ENCODE measurements at regions not wholly inside any gene's neighbourhood (a gene's known extent, or its start where the extent isn't known, plus 50 kb on each side); places are given as distances from the start of the nearest gene placed in this dataset.

DNA sequence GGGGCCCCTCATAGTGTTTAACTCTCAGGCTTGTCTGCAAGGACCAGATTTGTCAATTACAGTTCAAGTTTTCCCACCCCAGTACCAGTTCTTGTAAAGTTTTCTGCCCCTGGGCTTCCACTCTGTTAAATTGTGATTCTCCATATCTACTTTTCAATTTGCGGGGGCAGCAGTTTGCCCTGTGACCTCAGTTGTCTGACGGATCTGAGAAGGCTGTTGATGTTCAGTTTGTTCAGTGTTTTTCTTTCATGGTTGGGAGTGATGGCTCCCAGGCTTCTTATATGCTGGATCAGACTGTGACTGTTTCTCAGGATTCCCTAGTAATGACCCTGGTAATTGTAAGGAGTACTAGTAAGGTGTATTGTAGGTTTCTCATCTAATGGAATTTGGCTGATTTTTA, 101.0 kb upstream of the GGTLC1 start:
- Histone ChIP-seq H3K4me2 (ENCODE audit: low read length) (no peak overlapping the region), H3K27me3 (ENCODE audit: low read length) (no peaks in the 10 kb centered on the region), H2AFZ (ENCODE audit: low read length) (no peak overlapping the region), H3K27ac (ENCODE audit: low read length) (no peak overlapping the region), H3K9ac (ENCODE audit: low read length) (no peak overlapping the region), H3K79me2 (ENCODE audit: low read length) (no peaks in the 10 kb centered on the region), H3K9me3 (ENCODE audit: low read length) (no peaks in the 10 kb centered on the region), H3F3A (ENCODE audit: low read length, unreplicated experiment) (no peaks in the 10 kb centered on the region), H3K9me2 (replicated peaks; ENCODE audit: low read length) (no peaks in the 10 kb centered on the region), H3K36me3 (ENCODE audit: low read depth, low read length) (no peaks in the 10 kb centered on the region), H4K20me1 (ENCODE audit: low read length) (no peaks in the 10 kb centered on the region), H3K4me1 (ENCODE audit: insufficient read depth, low read length) (no peaks in the 10 kb centered on the region; the same call in 1 of the 2 replicates), H3K4me3 (ENCODE audit: low read length) (no peak overlapping the region)
- DNase-seq (no peak), ATAC-seq (no peak)
- CTCF ChIA-PET, result no interaction called here
- no peak for TF ChIP-seq EZH2phosphoT487 (IDR thresholded peaks at IDR 0.05; ENCODE audit: borderline replicate concordance, low read length)
- TF ChIP-seq CTCF (conservative IDR thresholded peaks at IDR 0.05; ENCODE audit: low read depth, low read length), result no peak
- no peak for TF ChIP-seq EZH2 (IDR thresholded peaks at IDR 0.05; ENCODE audit: low read length, unreplicated experiment)
- POLR2A ChIA-PET (ENCODE audit: unreplicated experiment), result no interaction called here
- BruUV-seq (replicated peaks), result no TSS peak
- intact Hi-C loops (cut with micrococcal nuclease), result no loop called here

DNA sequence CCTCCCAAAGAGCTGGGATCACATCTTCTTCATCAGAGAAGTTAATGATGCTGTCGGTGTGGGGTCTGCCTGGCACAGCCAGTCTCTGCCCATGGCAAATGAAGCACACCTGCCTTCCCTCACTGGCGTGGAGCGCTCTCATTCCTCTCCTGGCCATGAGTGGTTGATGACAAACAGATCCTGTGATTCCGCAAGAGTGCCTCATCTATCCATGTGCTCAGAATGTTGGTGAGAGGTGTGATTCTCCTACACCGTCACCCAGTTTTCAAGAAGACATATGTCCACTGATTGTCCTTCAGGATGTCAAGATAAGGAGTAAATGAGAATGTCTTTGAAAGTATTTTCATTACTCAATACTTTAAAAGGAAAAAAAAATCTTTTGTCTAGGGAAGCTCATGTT, 97.5 kb upstream of the GGTLC1 start:
- no peak overlapping the region for H3K4me3 ChIP-seq (ENCODE audit: low read length)
- POLR2A ChIA-PET (ENCODE audit: unreplicated experiment), result no interaction called here
- H3F3A ChIP-seq (ENCODE audit: low read length, unreplicated experiment), result no peaks in the 10 kb centered on the region
- H3K4me2 ChIP-seq (ENCODE audit: low read length), result no peak overlapping the region
- no peaks in the 10 kb centered on the region for H3K27me3 ChIP-seq (ENCODE audit: low read length)
- H3K9me2 ChIP-seq (replicated peaks; ENCODE audit: low read length), result no peaks in the 10 kb centered on the region
- no peaks in the 10 kb centered on the region for H3K79me2 ChIP-seq (ENCODE audit: low read length)
- H3K9ac ChIP-seq (ENCODE audit: low read length), result no peak overlapping the region
- no peak overlapping the region for H3K27ac ChIP-seq (ENCODE audit: low read length)
- no peaks in the 10 kb centered on the region for H3K9me3 ChIP-seq (ENCODE audit: low read length)
- TF ChIP-seq EZH2 (IDR thresholded peaks at IDR 0.05; ENCODE audit: low read length, unreplicated experiment) (no peak), EZH2phosphoT487 (IDR thresholded peaks at IDR 0.05; ENCODE audit: borderline replicate concordance, low read length) (no peak), CTCF (conservative IDR thresholded peaks at IDR 0.05; ENCODE audit: low read depth, low read length) (no peak)
- intact Hi-C loops (cut with micrococcal nuclease), result no loop called here
- no peak overlapping the region for H2AFZ ChIP-seq (ENCODE audit: low read length)
- CTCF ChIA-PET, result no interaction called here
- BruUV-seq (replicated peaks), result no TSS peak
- H4K20me1 ChIP-seq (ENCODE audit: low read length), result no peaks in the 10 kb centered on the region
- no peak for ATAC-seq
- no peaks in the 10 kb centered on the region; the same call in 1 of the 2 replicates for H3K4me1 ChIP-seq (ENCODE audit: insufficient read depth, low read length)
- H3K36me3 ChIP-seq (ENCODE audit: low read depth, low read length), result no peaks in the 10 kb centered on the region
- DNase-seq, result no peak

- intact Hi-C loops (cut with micrococcal nuclease), result no loop called here
- POLR2A ChIA-PET (ENCODE audit: unreplicated experiment), result no interaction called here
Observed at GRCh38 chr20:24084281-24084680, 95.7 kb upstream of the GGTLC1 start.

More at GRCh38 chr20:24084281-24084680, 95.7 kb upstream of the GGTLC1 start:
- TF ChIP-seq EZH2phosphoT487 (IDR thresholded peaks at IDR 0.05; ENCODE audit: borderline replicate concordance, low read length) (no peak), CTCF (conservative IDR thresholded peaks at IDR 0.05; ENCODE audit: low read depth, low read length) (no peak), EZH2 (IDR thresholded peaks at IDR 0.05; ENCODE audit: low read length, unreplicated experiment) (no peak)
- CTCF ChIA-PET, result no interaction called here
- Histone ChIP-seq H3K27ac (ENCODE audit: low read length) (no peak overlapping the region), H3K36me3 (ENCODE audit: low read depth, low read length) (no peaks in the 10 kb centered on the region), H3K27me3 (ENCODE audit: low read length) (no peaks in the 10 kb centered on the region), H3K4me1 (ENCODE audit: insufficient read depth, low read length) (no peaks in the 10 kb centered on the region; the same call in 1 of the 2 replicates), H3K4me2 (ENCODE audit: low read length) (no peak overlapping the region), H3K4me3 (ENCODE audit: low read length) (no peak overlapping the region), H3K79me2 (ENCODE audit: low read length) (no peaks in the 10 kb centered on the region), H2AFZ (ENCODE audit: low read length) (no peak overlapping the region), H3K9me3 (ENCODE audit: low read length) (no peaks in the 10 kb centered on the region), H3K9me2 (replicated peaks; ENCODE audit: low read length) (no peaks in the 10 kb centered on the region), H4K20me1 (ENCODE audit: low read length) (no peaks in the 10 kb centered on the region), H3F3A (ENCODE audit: low read length, unreplicated experiment) (no peaks in the 10 kb centered on the region), H3K9ac (ENCODE audit: low read length) (no peak overlapping the region)
- no TSS peak for BruUV-seq (replicated peaks)
- DNase-seq (no peak), ATAC-seq (no peak)
